Astrocyte of the spinal cord (primary cell): ENCODE measurements at regions not wholly inside any gene's neighbourhood (a gene's known extent, or its start where the extent isn't known, plus 50 kb on each side); places are given as distances from the start of the nearest gene placed in this dataset.
"Not testable (repeated sequence)": the region's sequence is repeated elsewhere in the genome, so short reads cannot be mapped to it uniquely, and the experiment has no call there.

Experiments used
- DNase-seq: peaks from one replicate; pipeline ENCODE4 v3.0.0; 2011; ENCODE audit warnings: low read depth, low spot score
- H3K4me3 ChIP-seq: 2 replicates; pipeline ENCODE4 v1.5.1; 2011; ENCODE audit warnings: low read depth, mild to moderate bottlenecking, low read length, moderate library complexity
- CTCF ChIP-seq: IDR thresholded peaks from 2 replicates; pipeline ENCODE4 v1.5.1; 2012; ENCODE audit warnings: low read depth, mild to moderate bottlenecking, low read length, inconsistent platforms
- in situ Hi-C: cut with HindIII; loops from 2 replicates; pipeline ENCODE4 v1.10.0; 2017; ENCODE audit warnings: low sequenced_read_pairs

GRCh38 chr12:9469463-9469862, 138.3 kb downstream of the KLRB1 start:
- H3K4me3 ChIP-seq, in situ Hi-C loops, DNase-seq: not testable (repeated sequence)

- peak; percentile 71 for TF ChIP-seq CTCF
- DNase-seq, result peak; percentile 48
- H3K4me3 ChIP-seq, in situ Hi-C loops: not testable (repeated sequence)
These were observed 138.7 kb downstream of the KLRB1 start for GRCh38 chr12:9468998-9469397.

- in situ Hi-C loops, H3K4me3 ChIP-seq, DNase-seq: not testable (repeated sequence)
These were observed 139.6 kb downstream of the KLRB1 start for GRCh38 chr12:9468144-9468543.

- TF ChIP-seq CTCF, result no peak
- DNase-seq, result no peak
- H3K4me3 ChIP-seq, result no peak overlapping the region
- in situ Hi-C loops, result no loop called here
These were observed 143.3 kb downstream of the KLRB1 start for GRCh38 chr12:9464408-9464807.

GRCh38 chr12:9455516-9455915, 152.2 kb downstream of the KLRB1 start:
- in situ Hi-C loops, H3K4me3 ChIP-seq: not testable (repeated sequence)
- peak; percentile 75 for DNase-seq

- H3K4me3 ChIP-seq, in situ Hi-C loops, DNase-seq: not testable (repeated sequence)
These were observed 153.7 kb downstream of the KLRB1 start for GRCh38 chr12:9454021-9454420.

- H3K4me3 ChIP-seq, DNase-seq, in situ Hi-C loops: not testable (repeated sequence)
These were observed 157.6 kb downstream of the KLRB1 start for GRCh38 chr12:9450127-9450567.

- H3K4me3 ChIP-seq, in situ Hi-C loops: not testable (repeated sequence)
These were observed 158.0 kb downstream of the KLRB1 start for GRCh38 chr12:9449657-9450126.

GRCh38 chr12:9449181-9449580, 158.5 kb downstream of the KLRB1 start:
- TF ChIP-seq CTCF, result no peak
- no peak for DNase-seq
- in situ Hi-C loops, result no loop called here
- H3K4me3 ChIP-seq, result no peak overlapping the region

More at GRCh38 chr12:9449657-9450126, 158.0 kb downstream of the KLRB1 start:
- not testable (repeated sequence) for DNase-seq

GRCh38 chr12:9448648-9449047, 159.1 kb downstream of the KLRB1 start:
- in situ Hi-C loops, DNase-seq: not testable (repeated sequence)
- peak overlapping the region; percentile 60 for H3K4me3 ChIP-seq

GRCh38 chr12:9447791-9448614, 159.7 kb downstream of the KLRB1 start:
- in situ Hi-C loops, result not testable (repeated sequence)
- DNase-seq, result peak; percentile 77

GRCh38 chr12:9446883-9447761, 160.6 kb downstream of the KLRB1 start:
- DNase-seq, in situ Hi-C loops: not testable (repeated sequence)
- peak overlapping the region; percentile 60 for H3K4me3 ChIP-seq

More at GRCh38 chr12:9447791-9448614, 159.7 kb downstream of the KLRB1 start:
- H3K4me3 ChIP-seq, result peak overlapping the region; percentile 60

- in situ Hi-C loops, DNase-seq, H3K4me3 ChIP-seq: not testable (repeated sequence)
These were observed 167.3 kb downstream of the KLRB1 start for GRCh38 chr12:9440428-9440827.

- DNase-seq, H3K4me3 ChIP-seq, in situ Hi-C loops: not testable (repeated sequence)
These were observed 172.0 kb downstream of the KLRB1 start for GRCh38 chr12:9435682-9436081.
